GM12878 (cell line): ENCODE measurements at regions not wholly inside any gene's neighbourhood (a gene's known extent, or its start where the extent isn't known, plus 50 kb on each side); places are given as distances from the start of the nearest gene placed in this dataset.

Source experiments
- ATAC-seq: fragments of 200-7000 bp; cut with Tn5 transposase; 3 replicates; pipeline ENCODE4 v1.9.1; 2020; ENCODE audit warnings: mild to moderate bottlenecking, moderate library complexity
- BruUV-seq: library from RNA; stranded (reverse); fragments of 400-500 nt; replicated peaks from 2 replicates; lab custom pipeline; 2021; lab: Mats Ljungman, UMichigan
- CTCF ChIA-PET: fragments of 300-600 bp; sonication (Branson Sonifier 250); formaldehyde crosslinking; extraction: SDS; loops from one replicate; lab custom pipeline; 2021; ENCODE audit warnings: inconsistent platforms; lab: Yijun Ruan, JAX
- POLR2A ChIA-PET: fragments of 350-600 bp; formaldehyde crosslinking; extraction: SDS; loops from one replicate; lab custom pipeline; 2021; ENCODE audit warnings: inconsistent platforms; lab: Charles Lee
- RAD21 ChIA-PET: fragments of 300-600 bp; sonication (Branson Sonifier 250); formaldehyde crosslinking; loops from one replicate; lab custom pipeline; 2023; ENCODE audit warnings: antibody characterized with exemption; ENCODE audit not compliant: unreplicated experiment; lab: Charles Lee
- SMC1A ChIA-PET: fragments of 300-600 bp; sonication (Branson Sonifier 250); formaldehyde crosslinking; loops from one replicate; lab custom pipeline; 2023; ENCODE audit not compliant: unreplicated experiment, uncharacterized antibody; lab: Charles Lee
- DNase-seq: peaks from one replicate; pipeline ENCODE4 v3.0.0-alpha.2; 2011; ENCODE audit warnings: low read depth, low spot score
- FAIRE-seq: peaks from 3 replicates; lab custom pipeline; 2011; peaks lifted over from hg19 to GRCh38; lab: Jason Lieb, UNC
- H2AFZ ChIP-seq: 2 replicates; pipeline ENCODE4 v1.6.0; 2011; ENCODE audit warnings: low read depth, low read length, control low read depth; ENCODE audit not compliant: control insufficient read depth
- H3K27ac ChIP-seq: 2 replicates; pipeline ENCODE4 v1.5.1; 2011; ENCODE audit warnings: control low read depth; ENCODE audit not compliant: control insufficient read depth, insufficient read depth
- H3K27me3 ChIP-seq, 2 experiments: replicated peaks in 1 of 2; 2 replicates each; pipeline versions ENCODE4 v1.6.0 to v1.6.1; 2011; ENCODE audit warnings: low read length in 1 of 2; ENCODE audit not compliant: control insufficient read depth in 2 of 2, insufficient read depth in 2 of 2
- H3K36me3 ChIP-seq, 2 experiments: 2 replicates each; pipeline ENCODE4 v1.5.1; 2011; ENCODE audit warnings: low read length in 1 of 2; ENCODE audit not compliant: control insufficient read depth in 2 of 2, insufficient read depth in 2 of 2
- H3K4me1 ChIP-seq: 2 replicates; pipeline ENCODE4 v1.6.1; 2011; ENCODE audit warnings: mild to moderate bottlenecking, low read length, moderate library complexity, mixed read lengths; ENCODE audit not compliant: control insufficient read depth, insufficient read depth
- H3K4me2 ChIP-seq: 2 replicates; pipeline ENCODE4 v1.6.0; 2011; ENCODE audit warnings: control low read depth; ENCODE audit not compliant: control insufficient read depth, insufficient read depth
- H3K4me3 ChIP-seq: fragments of 200-600 bp; sonication (generic); 2 replicates; pipeline ENCODE4 v1.5.1; 2016
- H3K79me2 ChIP-seq: 2 replicates; pipeline ENCODE4 v1.6.0; 2011; ENCODE audit warnings: low read length; ENCODE audit not compliant: control insufficient read depth, insufficient read depth
- H3K9ac ChIP-seq: 2 replicates; pipeline ENCODE4 v1.8.0; 2011; ENCODE audit warnings: low read length, control low read depth, mixed read lengths; ENCODE audit not compliant: control insufficient read depth, insufficient read depth
- H3K9me3 ChIP-seq: replicated peaks from 3 replicates; pipeline ENCODE4 v1.5.1; 2011; ENCODE audit warnings: mild to moderate bottlenecking, low read length; ENCODE audit not compliant: control insufficient read depth, insufficient read depth
- H4K20me1 ChIP-seq: 2 replicates; pipeline ENCODE4 v1.6.0; 2011; ENCODE audit not compliant: control insufficient read depth, insufficient read depth
- ASH2L ChIP-seq: fragments of 300-600, 200-600 bp; sonication (generic); IDR thresholded peaks from 2 replicates; pipeline ENCODE4 v1.6.1; 2017; ENCODE audit warnings: low read depth, mild to moderate bottlenecking, borderline replicate concordance
- BRCA1 ChIP-seq: IDR thresholded peaks from 2 replicates; pipeline ENCODE4 v1.6.1; 2011; ENCODE audit warnings: low read depth, low read length, improper control_type of control experiment
- HDAC2 ChIP-seq: fragments of 200-600 bp; sonication (generic); IDR thresholded peaks from 2 replicates; pipeline ENCODE4 v1.6.1; 2017
- HDAC6 ChIP-seq: fragments of 200-600 bp; sonication (generic); IDR thresholded peaks from one replicate; pipeline ENCODE4 v1.8.0; 2017; ENCODE audit warnings: antibody characterized with exemption; ENCODE audit not compliant: unreplicated experiment
- MEF2B ChIP-seq: fragments of 450-650 bp; IDR thresholded peaks from 2 replicates; pipeline ENCODE4 v1.6.1; 2018; ENCODE audit warnings: mild to moderate bottlenecking, moderate library complexity; ENCODE audit not compliant: partially characterized antibody, poor library complexity, severe bottlenecking
- MTA2 ChIP-seq: fragments of 450-650 bp; IDR thresholded peaks from 2 replicates; pipeline ENCODE4 v1.6.1; 2016; ENCODE audit warnings: low read depth, mild to moderate bottlenecking, moderate library complexity
- NFXL1 ChIP-seq: fragments of 450-650 bp; IDR thresholded peaks from 2 replicates; pipeline ENCODE4 v1.6.1; 2017; ENCODE audit warnings: antibody characterized with exemption, mild to moderate bottlenecking, borderline replicate concordance
- NR2C1 ChIP-seq: fragments of 450-650 bp; IDR thresholded peaks from 2 replicates; pipeline ENCODE4 v1.6.1; 2017; ENCODE audit warnings: antibody characterized with exemption, mild to moderate bottlenecking, moderate library complexity
- RAD51 ChIP-seq: fragments of 450-650 bp; IDR thresholded peaks from 2 replicates; pipeline ENCODE4 v1.6.1; 2016; ENCODE audit warnings: moderate library complexity, mild to moderate bottlenecking, inconsistent platforms
- SIX5 ChIP-seq: IDR thresholded peaks from 2 replicates; pipeline ENCODE4 v1.6.1; 2011; ENCODE audit warnings: mild to moderate bottlenecking, low read depth, low read length, moderate library complexity; ENCODE audit not compliant: severe bottlenecking
- SMAD1 ChIP-seq: fragments of 450-650 bp; IDR thresholded peaks from 2 replicates; pipeline ENCODE4 v1.6.1; 2018; ENCODE audit warnings: mild to moderate bottlenecking, low read depth; ENCODE audit not compliant: partially characterized antibody
- TCF3 ChIP-seq: IDR thresholded peaks from 2 replicates; pipeline ENCODE4 v1.6.1; 2012; ENCODE audit warnings: low read depth, mild to moderate bottlenecking, low read length, borderline replicate concordance; ENCODE audit not compliant: insufficient read depth
- YBX1 ChIP-seq: fragments of 450-650 bp; IDR thresholded peaks from 2 replicates; pipeline ENCODE4 v1.6.1; 2016; ENCODE audit warnings: antibody characterized with exemption
- YY1 ChIP-seq: IDR thresholded peaks from 2 replicates; pipeline ENCODE4 v1.6.1; 2011; ENCODE audit warnings: low read depth, mild to moderate bottlenecking, low read length
- ZNF217 ChIP-seq: fragments of 450-650 bp; IDR thresholded peaks from 2 replicates; pipeline ENCODE4 v1.6.1; 2017; ENCODE audit warnings: antibody characterized with exemption, mild to moderate bottlenecking
- WGBS: methylation state at CpG from one replicate; pipeline ENCODE4 v1.1.6; 2016; ENCODE audit warnings: low lambda C conversion rate; ENCODE audit not compliant: insufficient replicate concordance, insufficient coverage; ENCODE audit errors: missing lambda C conversion rate; 5-methylcytosine and 5-hydroxymethylcytosine counted together
- in situ Hi-C: fragments of 300-500 bp; cut with MboI; formaldehyde crosslinking; loops from 9 replicates; pipeline ENCODE4 v1.14.3; 2018; ENCODE audit warnings: mixed read lengths
- intact Hi-C: fragments of 100-400 bp; cut with micrococcal nuclease; formaldehyde crosslinking; loops from one replicate; pipeline ENCODE4 v1.14.2; 2022; ENCODE audit not compliant: unreplicated experiment
- TF ChIP-seq, protein P1 (sequence below): fragments of 450-650 bp; IDR thresholded peaks from 2 replicates; pipeline ENCODE4 v1.6.1; 2017; ENCODE audit warnings: mild to moderate bottlenecking, low read depth, inconsistent platforms; ENCODE audit not compliant: poor library complexity, severe bottlenecking
- TF ChIP-seq, protein P2 (sequence below): IDR thresholded peaks from 2 replicates; pipeline ENCODE4 v1.6.1; 2012; ENCODE audit warnings: mild to moderate bottlenecking, low read depth, low read length

DNA sequence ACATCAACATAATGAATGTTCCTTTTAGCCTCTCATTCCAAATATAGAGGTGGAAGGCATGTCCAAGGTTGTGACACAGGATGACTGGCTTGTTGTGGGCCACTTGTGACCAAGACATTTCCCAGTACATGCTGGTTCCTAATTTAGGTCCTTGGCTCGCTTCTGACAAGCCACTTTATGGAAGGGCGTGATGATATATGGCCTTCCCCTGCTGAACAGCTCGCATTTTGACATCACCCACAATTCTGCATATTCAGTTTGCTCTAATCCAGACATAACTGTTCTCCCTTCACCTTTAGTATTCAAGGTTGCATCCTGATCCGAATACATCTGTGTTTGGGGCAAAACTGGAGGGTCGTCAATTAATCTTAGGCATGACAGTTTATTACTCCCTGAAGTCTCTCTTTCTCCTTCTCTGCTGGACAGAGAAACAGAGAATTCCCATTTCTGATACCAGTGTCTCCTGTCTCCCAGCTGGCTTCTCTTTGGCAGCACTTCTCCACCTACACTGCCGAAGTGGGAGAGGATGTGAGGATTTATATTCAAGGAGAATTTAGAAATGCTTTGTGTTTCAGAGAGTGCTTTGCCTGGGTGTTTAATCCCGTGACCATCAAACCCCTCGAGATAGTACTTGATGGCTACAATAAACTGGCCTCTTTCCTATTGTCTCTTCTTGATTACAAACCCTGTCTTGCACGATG lies 815.5 kb upstream of the RBFOX1 start (continued):
- TF ChIP-seq ZNF217 = no peak
- no peak for TF ChIP-seq NR2C1
- no peak for TF ChIP-seq NFXL1
- TF ChIP-seq ASH2L = no peak
- no peak for TF ChIP-seq MTA2
- TF ChIP-seq, protein P1, sequence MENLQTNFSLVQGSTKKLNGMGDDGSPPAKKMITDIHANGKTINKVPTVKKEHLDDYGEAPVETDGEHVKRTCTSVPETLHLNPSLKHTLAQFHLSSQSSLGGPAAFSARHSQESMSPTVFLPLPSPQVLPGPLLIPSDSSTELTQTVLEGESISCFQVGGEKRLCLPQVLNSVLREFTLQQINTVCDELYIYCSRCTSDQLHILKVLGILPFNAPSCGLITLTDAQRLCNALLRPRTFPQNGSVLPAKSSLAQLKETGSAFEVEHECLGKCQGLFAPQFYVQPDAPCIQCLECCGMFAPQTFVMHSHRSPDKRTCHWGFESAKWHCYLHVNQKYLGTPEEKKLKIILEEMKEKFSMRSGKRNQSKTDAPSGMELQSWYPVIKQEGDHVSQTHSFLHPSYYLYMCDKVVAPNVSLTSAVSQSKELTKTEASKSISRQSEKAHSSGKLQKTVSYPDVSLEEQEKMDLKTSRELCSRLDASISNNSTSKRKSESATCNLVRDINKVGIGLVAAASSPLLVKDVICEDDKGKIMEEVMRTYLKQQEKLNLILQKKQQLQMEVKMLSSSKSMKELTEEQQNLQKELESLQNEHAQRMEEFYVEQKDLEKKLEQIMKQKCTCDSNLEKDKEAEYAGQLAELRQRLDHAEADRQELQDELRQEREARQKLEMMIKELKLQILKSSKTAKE = no peak

DNA sequence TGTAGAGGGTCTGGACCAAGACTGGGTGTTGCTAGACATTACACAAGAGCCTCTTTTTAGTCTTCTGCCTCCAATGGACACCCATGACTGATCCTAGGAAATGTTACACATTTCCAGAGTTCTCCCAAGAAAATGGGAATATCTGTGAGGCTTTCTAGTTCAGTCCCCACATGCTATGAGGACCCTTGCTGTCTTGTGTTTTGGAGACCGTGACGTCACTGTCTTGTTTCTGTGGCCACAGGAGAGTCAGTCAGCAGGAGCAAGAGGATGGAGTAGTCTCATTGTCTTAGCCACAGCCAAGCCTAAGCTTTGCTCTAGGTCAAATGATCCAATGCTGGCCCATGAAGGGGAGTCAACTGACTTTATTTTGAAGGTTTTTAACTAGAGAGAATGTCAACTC lies 820.1 kb upstream of the RBFOX1 start:
- no peaks in the 10 kb centered on the region for H3K36me3 ChIP-seq
- intact Hi-C loops (no loop called here), in situ Hi-C loops (no loop called here)
- ChIA-PET SMC1A (no interaction called here), RAD21 (no interaction called here), POLR2A (no interaction called here), CTCF (no interaction called here)
- H3K9ac ChIP-seq = no peak overlapping the region
- no peak for DNase-seq
- H4K20me1 ChIP-seq = no peaks in the 10 kb centered on the region
- H3K9me3 ChIP-seq = no peaks in the 10 kb centered on the region
- no peaks in the 10 kb centered on the region for H3K79me2 ChIP-seq
- WGBS = 6% methylated on average over 2 of the region's 2 CpGs
- no peaks in the 10 kb centered on the region for H3K4me1 ChIP-seq
- no peak overlapping the region for H3K4me2 ChIP-seq
- H3K27ac ChIP-seq = no peak overlapping the region
- no TSS peak for BruUV-seq
- H3K27me3 ChIP-seq = no peaks in the 10 kb centered on the region
- H3K4me3 ChIP-seq = no peak overlapping the region
- no peak overlapping the region for H2AFZ ChIP-seq
- no peak for FAIRE-seq
- no peak for ATAC-seq
- TF ChIP-seq HDAC6 (no peak), RAD51 (no peak), TCF3 (no peak), YY1 (no peak), HDAC2 (no peak), YBX1 (no peak), SMAD1 (no peak), SIX5 (no peak), BRCA1 (no peak), MEF2B (no peak)
- TF ChIP-seq, protein P2, sequence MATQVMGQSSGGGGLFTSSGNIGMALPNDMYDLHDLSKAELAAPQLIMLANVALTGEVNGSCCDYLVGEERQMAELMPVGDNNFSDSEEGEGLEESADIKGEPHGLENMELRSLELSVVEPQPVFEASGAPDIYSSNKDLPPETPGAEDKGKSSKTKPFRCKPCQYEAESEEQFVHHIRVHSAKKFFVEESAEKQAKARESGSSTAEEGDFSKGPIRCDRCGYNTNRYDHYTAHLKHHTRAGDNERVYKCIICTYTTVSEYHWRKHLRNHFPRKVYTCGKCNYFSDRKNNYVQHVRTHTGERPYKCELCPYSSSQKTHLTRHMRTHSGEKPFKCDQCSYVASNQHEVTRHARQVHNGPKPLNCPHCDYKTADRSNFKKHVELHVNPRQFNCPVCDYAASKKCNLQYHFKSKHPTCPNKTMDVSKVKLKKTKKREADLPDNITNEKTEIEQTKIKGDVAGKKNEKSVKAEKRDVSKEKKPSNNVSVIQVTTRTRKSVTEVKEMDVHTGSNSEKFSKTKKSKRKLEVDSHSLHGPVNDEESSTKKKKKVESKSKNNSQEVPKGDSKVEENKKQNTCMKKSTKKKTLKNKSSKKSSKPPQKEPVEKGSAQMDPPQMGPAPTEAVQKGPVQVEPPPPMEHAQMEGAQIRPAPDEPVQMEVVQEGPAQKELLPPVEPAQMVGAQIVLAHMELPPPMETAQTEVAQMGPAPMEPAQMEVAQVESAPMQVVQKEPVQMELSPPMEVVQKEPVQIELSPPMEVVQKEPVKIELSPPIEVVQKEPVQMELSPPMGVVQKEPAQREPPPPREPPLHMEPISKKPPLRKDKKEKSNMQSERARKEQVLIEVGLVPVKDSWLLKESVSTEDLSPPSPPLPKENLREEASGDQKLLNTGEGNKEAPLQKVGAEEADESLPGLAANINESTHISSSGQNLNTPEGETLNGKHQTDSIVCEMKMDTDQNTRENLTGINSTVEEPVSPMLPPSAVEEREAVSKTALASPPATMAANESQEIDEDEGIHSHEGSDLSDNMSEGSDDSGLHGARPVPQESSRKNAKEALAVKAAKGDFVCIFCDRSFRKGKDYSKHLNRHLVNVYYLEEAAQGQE = no peak
